Smooth muscle cell (in vitro differentiated cells): ENCODE measurements at regions not wholly inside any gene's neighbourhood (a gene's known extent, or its start where the extent isn't known, plus 50 kb on each side); places are given as distances from the start of the nearest gene placed in this dataset.
"Not testable (repeated sequence)": the region's sequence is repeated elsewhere in the genome, so short reads cannot be mapped to it uniquely, and the experiment has no call there.

Experiments
- DNase-seq: peaks from one replicate; lab custom pipeline; 2025; ENCODE audit not compliant: unreplicated experiment; lab: John Stamatoyannopoulos, UW
- H2AFZ ChIP-seq: fragments of 200-600 bp; sonication (generic); 2 replicates; pipeline ENCODE4 v1.6.0; 2016; ENCODE audit warnings: antibody characterized with exemption, low read depth, mild to moderate bottlenecking
- H3F3A ChIP-seq: fragments of 200-600 bp; sonication (generic); 2 replicates; pipeline ENCODE4 v1.6.0; 2017; ENCODE audit warnings: antibody characterized with exemption, low read depth
- H3K27ac ChIP-seq: fragments of 200-600 bp; sonication (generic); 2 replicates; pipeline ENCODE4 v1.5.1; 2016; ENCODE audit warnings: low read depth, mild to moderate bottlenecking
- H3K27me3 ChIP-seq: fragments of 200-600 bp; sonication (generic); 2 replicates; pipeline ENCODE4 v1.6.1; 2016; ENCODE audit warnings: low read depth, mild to moderate bottlenecking
- H3K36me3 ChIP-seq: fragments of 200-600 bp; sonication (generic); 2 replicates; pipeline ENCODE4 v1.5.1; 2016; ENCODE audit warnings: low read depth
- H3K4me1 ChIP-seq: fragments of 200-600 bp; sonication (generic); 2 replicates; pipeline ENCODE4 v1.5.1; 2016; ENCODE audit warnings: low read depth
- H3K4me2 ChIP-seq: fragments of 200-600 bp; sonication (generic); 2 replicates; pipeline ENCODE4 v1.6.0; 2016; ENCODE audit warnings: mild to moderate bottlenecking
- H3K4me3 ChIP-seq: fragments of 200-600 bp; sonication (generic); 2 replicates; pipeline ENCODE4 v1.5.1; 2016; ENCODE audit warnings: mild to moderate bottlenecking
- H3K79me2 ChIP-seq: fragments of 200-600 bp; sonication (generic); 2 replicates; pipeline ENCODE4 v1.6.0; 2016; ENCODE audit warnings: low read depth, mild to moderate bottlenecking
- H3K9ac ChIP-seq: fragments of 200-600 bp; sonication (generic); 2 replicates; pipeline ENCODE4 v1.6.0; 2016; ENCODE audit warnings: low read depth
- H3K9me3 ChIP-seq: fragments of 200-600 bp; sonication (generic); replicated peaks from 2 replicates; pipeline ENCODE4 v1.5.1; 2016; ENCODE audit warnings: low read depth
- H4K20me1 ChIP-seq: fragments of 200-600 bp; sonication (generic); 2 replicates; pipeline ENCODE4 v1.6.0; 2016; ENCODE audit warnings: low read depth
- WGBS: methylation state at CpG from one replicate; pipeline ENCODE4 v1.1.7; 2016; ENCODE audit warnings: low lambda C conversion rate; 5-methylcytosine and 5-hydroxymethylcytosine counted together
- TF ChIP-seq, protein P1 (sequence below): fragments of 200-600 bp; sonication (generic); IDR thresholded peaks from 2 replicates; pipeline ENCODE4 v1.5.1; 2017; ENCODE audit warnings: borderline replicate concordance, mild to moderate bottlenecking, antibody characterized with exemption; ENCODE audit not compliant: insufficient read depth, poor library complexity, severe bottlenecking

DNA sequence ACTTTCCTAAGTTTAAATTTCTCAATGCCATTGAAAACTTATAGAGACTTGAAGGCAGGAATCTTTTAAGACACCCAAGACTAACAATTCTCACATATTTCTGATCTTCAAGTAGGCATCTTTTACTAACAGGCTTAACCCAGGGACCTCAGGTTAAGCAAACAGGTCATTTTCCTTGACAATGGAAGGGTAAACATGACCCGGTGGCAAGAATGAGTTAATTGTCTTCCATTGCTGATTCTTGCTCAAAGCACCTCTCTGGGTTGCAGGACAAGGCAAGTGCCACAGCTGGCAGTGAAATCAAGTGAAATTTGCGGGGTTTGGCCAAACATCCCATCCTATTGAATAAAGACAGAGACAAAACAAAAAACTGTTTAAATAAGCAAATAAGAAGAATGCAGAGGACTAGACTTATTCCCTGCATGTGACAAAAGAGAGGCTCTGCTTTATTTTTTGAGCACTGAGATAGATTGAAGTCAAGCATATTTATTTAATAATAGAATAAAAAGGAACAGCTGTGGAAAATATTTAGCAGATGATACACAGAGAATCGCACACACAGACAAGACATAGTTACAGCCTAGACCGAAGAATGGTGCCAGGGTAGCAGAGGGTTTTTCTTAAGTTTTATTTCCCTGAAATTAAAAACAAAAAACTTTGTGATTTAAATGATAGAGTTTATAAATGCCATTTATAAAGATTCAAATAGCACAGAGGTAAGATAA is 56.0 kb upstream of the MITF start:
- H3K9me3 ChIP-seq = no peaks in the 10 kb centered on the region
- H2AFZ ChIP-seq = no peak overlapping the region
- H3K4me1 ChIP-seq = peaks cover 2% of the 10 kb centered on the region
- H3K27me3 ChIP-seq = peaks cover 53% of the 10 kb centered on the region
- H3K79me2 ChIP-seq = no peaks in the 10 kb centered on the region
- 57% methylated on average over 4 of the region's 4 CpGs for WGBS
- no peak overlapping the region for H3K27ac ChIP-seq
- H3K4me3 ChIP-seq = no peak overlapping the region
- H3K36me3 ChIP-seq = no peaks in the 10 kb centered on the region
- DNase-seq = no peak
- no peaks in the 10 kb centered on the region for H3F3A ChIP-seq
- no peak overlapping the region for H3K9ac ChIP-seq
- no peak overlapping the region for H3K4me2 ChIP-seq
- TF ChIP-seq, protein P1, sequence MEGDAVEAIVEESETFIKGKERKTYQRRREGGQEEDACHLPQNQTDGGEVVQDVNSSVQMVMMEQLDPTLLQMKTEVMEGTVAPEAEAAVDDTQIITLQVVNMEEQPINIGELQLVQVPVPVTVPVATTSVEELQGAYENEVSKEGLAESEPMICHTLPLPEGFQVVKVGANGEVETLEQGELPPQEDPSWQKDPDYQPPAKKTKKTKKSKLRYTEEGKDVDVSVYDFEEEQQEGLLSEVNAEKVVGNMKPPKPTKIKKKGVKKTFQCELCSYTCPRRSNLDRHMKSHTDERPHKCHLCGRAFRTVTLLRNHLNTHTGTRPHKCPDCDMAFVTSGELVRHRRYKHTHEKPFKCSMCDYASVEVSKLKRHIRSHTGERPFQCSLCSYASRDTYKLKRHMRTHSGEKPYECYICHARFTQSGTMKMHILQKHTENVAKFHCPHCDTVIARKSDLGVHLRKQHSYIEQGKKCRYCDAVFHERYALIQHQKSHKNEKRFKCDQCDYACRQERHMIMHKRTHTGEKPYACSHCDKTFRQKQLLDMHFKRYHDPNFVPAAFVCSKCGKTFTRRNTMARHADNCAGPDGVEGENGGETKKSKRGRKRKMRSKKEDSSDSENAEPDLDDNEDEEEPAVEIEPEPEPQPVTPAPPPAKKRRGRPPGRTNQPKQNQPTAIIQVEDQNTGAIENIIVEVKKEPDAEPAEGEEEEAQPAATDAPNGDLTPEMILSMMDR = no peak
- H4K20me1 ChIP-seq = no peaks in the 10 kb centered on the region

DNA sequence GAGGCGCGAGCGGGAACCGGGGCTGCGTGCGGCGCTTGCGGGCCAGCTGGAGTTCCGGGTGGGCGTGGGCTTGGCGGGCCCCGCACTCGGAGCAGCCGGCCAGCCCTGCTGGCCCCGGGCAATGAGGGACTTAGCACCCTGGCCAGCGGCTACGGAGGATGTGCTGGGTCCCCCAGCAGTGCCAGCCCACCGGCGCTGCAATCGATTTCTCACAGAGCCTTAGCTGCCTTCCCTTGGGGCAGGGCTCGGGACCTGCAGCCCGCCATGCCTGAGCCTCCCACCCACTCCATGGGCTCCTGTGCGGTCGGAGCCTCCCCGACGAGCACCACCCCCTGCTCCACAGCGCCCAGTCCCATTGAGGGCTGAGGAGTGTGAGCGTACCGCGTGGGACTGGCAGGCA is 61.8 kb upstream of the MITF start:
- not testable (repeated sequence) for H3K9ac ChIP-seq, H3K4me3 ChIP-seq, H4K20me1 ChIP-seq, H3K4me1 ChIP-seq, H3F3A ChIP-seq, H3K9me3 ChIP-seq, H3K79me2 ChIP-seq, H3K36me3 ChIP-seq, H3K27ac ChIP-seq, DNase-seq, H2AFZ ChIP-seq, H3K4me2 ChIP-seq
- WGBS = 92% methylated on average over 28 of the region's 30 CpGs
- H3K27me3 ChIP-seq = peaks cover 29% of the 10 kb centered on the region

- Histone ChIP-seq H3K9me3 (no peaks in the 10 kb centered on the region), H3K27me3 (peaks cover 16% of the 10 kb centered on the region), H4K20me1 (no peaks in the 10 kb centered on the region), H3K4me1 (no peaks in the 10 kb centered on the region), H3K36me3 (no peaks in the 10 kb centered on the region), H3K4me3 (no peak overlapping the region), H3F3A (no peaks in the 10 kb centered on the region), H3K27ac (no peak overlapping the region), H3K4me2 (no peak overlapping the region), H3K9ac (no peak overlapping the region), H2AFZ (no peak overlapping the region), H3K79me2 (no peaks in the 10 kb centered on the region)
- no peak for DNase-seq
- WGBS = 86% methylated on average over 6 of the region's 6 CpGs
- TF ChIP-seq, protein P1 = no peak
Measured at GRCh38 chr3:69675786-69676530, 63.3 kb upstream of the MITF start.

GRCh38 chr3:69674752-69675151 is 64.5 kb upstream of the MITF start:
- Histone ChIP-seq H2AFZ (no peak overlapping the region), H3K4me2 (no peak overlapping the region), H3K27ac (no peak overlapping the region), H3K27me3 (peaks cover 4% of the 10 kb centered on the region), H3K4me1 (no peaks in the 10 kb centered on the region), H3K79me2 (no peaks in the 10 kb centered on the region), H3K36me3 (no peaks in the 10 kb centered on the region), H4K20me1 (no peaks in the 10 kb centered on the region), H3K9ac (no peak overlapping the region), H3K9me3 (no peaks in the 10 kb centered on the region), H3K4me3 (no peak overlapping the region), H3F3A (no peaks in the 10 kb centered on the region)
- 95% methylated on average over 3 of the region's 3 CpGs for WGBS
- DNase-seq = no peak
- TF ChIP-seq, protein P1 = no peak
